ENCODE measurements at regions not wholly inside any gene's neighbourhood (a gene's known extent, or its start where the extent isn't known, plus 50 kb on each side); places are given as distances from the start of the nearest gene placed in this dataset.

GRCh38 chr3:69566275-69566674 lies 173.0 kb upstream of the MITF start:
- TF ChIP-seq POLR2A (IDR thresholded peaks at IDR 0.05; ENCODE audit: low read depth, low read length) (no peak), POLR2AphosphoS5 (IDR thresholded peaks at IDR 0.05; ENCODE audit: low read depth, low read length) (no peak), TAF1 (IDR thresholded peaks at IDR 0.05; ENCODE audit: borderline replicate concordance, low read depth, low read length) (no peak)

All from GM12892 (cell line).